Fibroblast of lung (primary cell): ENCODE measurements at regions not wholly inside any gene's neighbourhood (a gene's known extent, or its start where the extent isn't known, plus 50 kb on each side); places are given as distances from the start of the nearest gene placed in this dataset.

ENCODE experiments used
- DNase-seq, 2 donors: peaks; one replicate each; pipeline versions ENCODE4 v3.0.0 to v3.0.0-alpha.2; 2010; ENCODE audit warnings: low read depth in 2 of 2
- H2AFZ ChIP-seq: 2 replicates; pipeline ENCODE4 v1.5.1; 2012; ENCODE audit warnings: low read length, control low read depth, inconsistent platforms
- H3K27ac ChIP-seq: 2 replicates; pipeline ENCODE4 v1.5.1; 2011; ENCODE audit warnings: low read length, control low read depth; ENCODE audit not compliant: insufficient read depth
- H3K27me3 ChIP-seq: 2 replicates; pipeline ENCODE4 v1.5.1; 2011; ENCODE audit warnings: mild to moderate bottlenecking, low read length; ENCODE audit not compliant: control insufficient read depth, insufficient read depth
- H3K36me3 ChIP-seq: 2 replicates; pipeline ENCODE4 v1.5.1; 2011; ENCODE audit warnings: low read length; ENCODE audit not compliant: control insufficient read depth, insufficient read depth
- H3K4me1 ChIP-seq: 2 replicates; pipeline ENCODE4 v1.5.1; 2011; ENCODE audit warnings: low read length; ENCODE audit not compliant: control insufficient read depth, insufficient read depth; ENCODE audit errors: extremely low read depth
- H3K4me2 ChIP-seq: 2 replicates; pipeline ENCODE4 v1.5.1; 2011; ENCODE audit warnings: low read length, control low read depth; ENCODE audit not compliant: insufficient read depth; ENCODE audit errors: extremely low read depth
- H3K4me3 ChIP-seq, 4 experiments: fragments of 200-600 bp in 1 of 4; sonication (generic) in 1 of 4; replicated peaks in 1 of 4; 2 replicates each; pipeline ENCODE4 v1.5.1; 2011 to 2016; ENCODE audit warnings: low read length in 4 of 4, low read depth in 3 of 4, mild to moderate bottlenecking in 3 of 4, control low read depth in 2 of 4, inconsistent platforms in 1 of 4, mixed read lengths in 1 of 4; ENCODE audit not compliant: insufficient read depth in 1 of 4; ENCODE audit errors: control extremely low read depth in 1 of 4
- H3K79me2 ChIP-seq: 2 replicates; pipeline ENCODE4 v1.5.1; 2012; ENCODE audit warnings: mild to moderate bottlenecking, low read length, inconsistent platforms; ENCODE audit not compliant: control insufficient read depth, insufficient read depth
- H3K9ac ChIP-seq: 2 replicates; pipeline ENCODE4 v1.5.1; 2011; ENCODE audit warnings: mild to moderate bottlenecking, low read length, control low read depth; ENCODE audit not compliant: insufficient read depth
- H3K9me3 ChIP-seq: 2 replicates; pipeline ENCODE4 v1.5.1; 2012; ENCODE audit warnings: low read depth, low read length; ENCODE audit not compliant: control insufficient read depth, insufficient read depth
- H4K20me1 ChIP-seq: 2 replicates; pipeline ENCODE4 v1.5.1; 2011; ENCODE audit warnings: low read length; ENCODE audit not compliant: control insufficient read depth, insufficient read depth; ENCODE audit errors: extremely low read depth
- CTCF ChIP-seq, 2 donors: IDR thresholded peaks in 1 of 2; conservative IDR thresholded peaks in 1 of 2; 1 replicate in 1 of 2; 2 replicates in 1 of 2; pipeline ENCODE4 v1.5.1; 2011 to 2012; ENCODE audit warnings: low read length in 2 of 2, control low read depth in 1 of 2, inconsistent platforms in 1 of 2, low read depth in 1 of 2, mild to moderate bottlenecking in 1 of 2
- EZH2 ChIP-seq: IDR thresholded peaks from 2 replicates; pipeline ENCODE4 v1.5.1; 2012; ENCODE audit warnings: low read length, control low read depth, mild to moderate bottlenecking; ENCODE audit errors: missing control alignments

DNA sequence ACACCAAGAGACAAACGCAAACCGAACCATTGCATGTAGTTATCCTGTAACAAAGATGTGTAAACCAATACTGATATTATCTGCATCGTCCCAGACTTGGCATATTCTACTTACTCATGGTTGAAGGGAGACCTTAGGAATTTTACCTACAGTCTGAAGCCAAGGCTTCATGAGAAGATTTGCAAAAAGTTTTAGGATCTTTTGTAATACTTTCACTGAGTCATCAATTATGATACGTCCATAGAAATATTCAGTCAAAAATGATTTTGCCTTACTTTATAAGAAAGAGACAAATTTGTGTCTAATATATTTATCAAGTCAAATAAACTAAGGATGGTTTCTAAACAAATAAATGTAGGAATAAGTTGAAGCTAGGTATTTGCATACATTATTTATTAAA is 1176.1 kb upstream of the ADGRL2 start:
- no peak overlapping the region for H3K27ac ChIP-seq
- no peaks in the 10 kb centered on the region for H3K79me2 ChIP-seq
- no peak for DNase-seq
- no peaks in the 10 kb centered on the region for H3K9me3 ChIP-seq
- no peaks in the 10 kb centered on the region for H3K27me3 ChIP-seq
- TF ChIP-seq EZH2 (no peak), CTCF (conservative IDR thresholded peaks at IDR 0.05 in 1 of 2, IDR thresholded peaks at IDR 0.05 in 1 of 2; ENCODE audit: low read depth in 1 of 2, low read length in 2 of 2) (no peak)
- no peaks in the 10 kb centered on the region for H3K4me1 ChIP-seq
- H3K4me3 ChIP-seq, result no peak overlapping the region
- H3K9ac ChIP-seq, result no peak overlapping the region
- no peaks in the 10 kb centered on the region for H4K20me1 ChIP-seq
- H3K36me3 ChIP-seq, result no peaks in the 10 kb centered on the region
- H3K4me2 ChIP-seq, result no peak overlapping the region
- no peak overlapping the region for H2AFZ ChIP-seq

- Histone ChIP-seq H3K27me3 (no peaks in the 10 kb centered on the region), H3K9ac (no peak overlapping the region), H3K79me2 (no peaks in the 10 kb centered on the region), H4K20me1 (no peaks in the 10 kb centered on the region), H3K36me3 (no peaks in the 10 kb centered on the region), H3K9me3 (no peaks in the 10 kb centered on the region), H3K4me1 (no peaks in the 10 kb centered on the region), H3K4me2 (no peak overlapping the region), H2AFZ (no peak overlapping the region), H3K27ac (no peak overlapping the region), H3K4me3 (no peak overlapping the region)
- no peak for TF ChIP-seq CTCF (conservative IDR thresholded peaks at IDR 0.05 in 1 of 2, IDR thresholded peaks at IDR 0.05 in 1 of 2; ENCODE audit: low read depth in 1 of 2, low read length in 2 of 2)
- no peak for TF ChIP-seq EZH2
- DNase-seq, result no peak
Observed at GRCh38 chr1:80607064-80607463, 1193.7 kb upstream of the ADGRL2 start.

DNA sequence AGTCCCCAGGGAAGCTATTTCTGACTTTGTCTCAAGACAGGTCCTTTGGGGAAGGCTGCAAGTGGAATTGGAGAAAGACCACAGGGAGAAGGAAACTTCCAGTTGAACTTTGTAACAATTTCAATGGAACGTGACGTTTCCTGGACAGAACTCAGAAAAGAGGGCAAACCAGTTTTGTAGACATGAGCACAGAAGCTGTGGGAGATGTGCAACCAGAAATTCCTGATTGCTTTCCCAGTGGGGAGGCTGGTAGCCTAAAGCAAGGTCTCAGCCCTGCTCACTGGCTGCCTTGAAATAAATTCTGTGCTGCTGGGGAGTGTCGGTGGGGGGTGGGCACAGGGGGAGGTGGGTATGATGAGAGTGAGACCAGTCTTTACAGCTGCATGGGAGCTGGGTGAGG is 1206.7 kb upstream of the ADGRL2 start:
- no peak overlapping the region for H3K9ac ChIP-seq
- H3K79me2 ChIP-seq, result no peaks in the 10 kb centered on the region
- H3K4me2 ChIP-seq, result no peak overlapping the region
- no peaks in the 10 kb centered on the region for H3K27me3 ChIP-seq
- no peaks in the 10 kb centered on the region for H4K20me1 ChIP-seq
- TF ChIP-seq CTCF (conservative IDR thresholded peaks at IDR 0.05 in 1 of 2, IDR thresholded peaks at IDR 0.05 in 1 of 2; ENCODE audit: low read depth in 1 of 2, low read length in 2 of 2), result no peak
- H3K9me3 ChIP-seq, result no peaks in the 10 kb centered on the region
- H3K27ac ChIP-seq, result no peak overlapping the region
- H2AFZ ChIP-seq, result no peak overlapping the region
- no peak overlapping the region for H3K4me3 ChIP-seq
- no peaks in the 10 kb centered on the region for H3K36me3 ChIP-seq
- H3K4me1 ChIP-seq, result no peaks in the 10 kb centered on the region
- no peak for DNase-seq
